Glomerular endothelial cell (primary cell): ENCODE measurements at regions not wholly inside any gene's neighbourhood (a gene's known extent, or its start where the extent isn't known, plus 50 kb on each side); places are given as distances from the start of the nearest gene placed in this dataset.

Source experiments
- DNase-seq: peaks from one replicate; pipeline ENCODE4 v3.0.0-alpha.2; 2011; ENCODE audit warnings: low read depth, low spot score; ENCODE audit errors: extremely low read depth

GRCh38 chr10:28778524-28778923, 101.2 kb downstream of the BAMBI start:
- no peak for DNase-seq

- DNase-seq, result no peak
These were observed 104.0 kb downstream of the BAMBI start for GRCh38 chr10:28781296-28781695.

- DNase-seq, result no peak
These were observed 105.8 kb downstream of the BAMBI start for GRCh38 chr10:28783087-28783486.

GRCh38 chr10:28785018-28785417, 107.7 kb downstream of the BAMBI start:
- DNase-seq, result no peak

- no peak for DNase-seq
These were observed 110.9 kb downstream of the BAMBI start for GRCh38 chr10:28788252-28788651.

- DNase-seq, result no peak
These were observed 111.4 kb downstream of the BAMBI start for GRCh38 chr10:28788762-28789161.

GRCh38 chr10:28790146-28790545, 112.8 kb downstream of the BAMBI start:
- no peak for DNase-seq

- no peak for DNase-seq
These were observed 116.2 kb downstream of the BAMBI start for GRCh38 chr10:28793482-28793881.

- no peak for DNase-seq
These were observed 117.7 kb downstream of the BAMBI start for GRCh38 chr10:28794986-28795385.

- DNase-seq, result no peak
These were observed 119.5 kb downstream of the BAMBI start for GRCh38 chr10:28796606-28797512.

GRCh38 chr10:28797904-28798371, 120.6 kb downstream of the BAMBI start:
- DNase-seq, result no peak

- DNase-seq, result no peak
These were observed 121.2 kb downstream of the BAMBI start for GRCh38 chr10:28798428-28798955.

GRCh38 chr10:28798964-28799363, 121.6 kb downstream of the BAMBI start:
- no peak for DNase-seq

- no peak for DNase-seq
These were observed 122.8 kb downstream of the BAMBI start for GRCh38 chr10:28800144-28800543.

- DNase-seq, result no peak
These were observed 123.9 kb downstream of the BAMBI start for GRCh38 chr10:28801247-28801646.

- DNase-seq, result no peak
These were observed 124.5 kb downstream of the BAMBI start for GRCh38 chr10:28801869-28802268.

- DNase-seq, result no peak
These were observed 128.1 kb downstream of the BAMBI start for GRCh38 chr10:28805390-28805789.

GRCh38 chr10:28806488-28806941, 129.2 kb downstream of the BAMBI start:
- no peak for DNase-seq

- no peak for DNase-seq
These were observed 129.8 kb downstream of the BAMBI start for GRCh38 chr10:28806951-28807759.

- no peak for DNase-seq
These were observed 130.7 kb downstream of the BAMBI start for GRCh38 chr10:28807760-28808613.
